Effector memory CD4-positive, alpha-beta T cell (primary cell): ENCODE measurements at regions not wholly inside any gene's neighbourhood (a gene's known extent, or its start where the extent isn't known, plus 50 kb on each side); places are given as distances from the start of the nearest gene placed in this dataset.

Source experiments
- DNase-seq, 3 donors: peaks; one replicate each; pipeline ENCODE4 v3.0.0-alpha.2; 2020
- H3K27ac ChIP-seq: 2 replicates; pipeline ENCODE4 v1.7.0; 2013; ENCODE audit warnings: mild to moderate bottlenecking, low read length, moderate library complexity; ENCODE audit not compliant: insufficient read depth, poor library complexity, severe bottlenecking
- H3K27me3 ChIP-seq: replicated peaks from 2 replicates; pipeline ENCODE4 v1.7.0; 2013; ENCODE audit warnings: mild to moderate bottlenecking, low read length; ENCODE audit not compliant: insufficient read depth, control insufficient read depth, poor library complexity, severe bottlenecking
- H3K36me3 ChIP-seq: 2 replicates; pipeline ENCODE4 v1.7.0; 2013; ENCODE audit warnings: mild to moderate bottlenecking, low read length, moderate library complexity; ENCODE audit not compliant: control insufficient read depth, insufficient read depth
- H3K4me1 ChIP-seq: 2 replicates; pipeline ENCODE4 v1.7.0; 2013; ENCODE audit warnings: low read length, mild to moderate bottlenecking; ENCODE audit not compliant: control insufficient read depth, insufficient read depth, poor library complexity, severe bottlenecking
- H3K4me3 ChIP-seq: 2 replicates; pipeline ENCODE4 v1.7.0; 2013; ENCODE audit warnings: low read length, low read depth, mild to moderate bottlenecking; ENCODE audit not compliant: insufficient read depth, poor library complexity, severe bottlenecking
- H3K9me3 ChIP-seq: 2 replicates; pipeline ENCODE4 v1.7.0; 2013; ENCODE audit warnings: mild to moderate bottlenecking, low read length, moderate library complexity; ENCODE audit not compliant: control insufficient read depth

- Histone ChIP-seq H3K36me3 (no peaks in the 10 kb centered on the region), H3K4me3 (no peak overlapping the region), H3K9me3 (no peaks in the 10 kb centered on the region), H3K27me3 (peaks cover 8% of the 10 kb centered on the region), H3K27ac (no peak overlapping the region), H3K4me1 (no peaks in the 10 kb centered on the region)
- no peak for DNase-seq
Observed at GRCh38 chr1:38787041-38787440, 72.5 kb downstream of the RRAGC start.

GRCh38 chr1:38786040-38786436 lies 73.5 kb downstream of the RRAGC start:
- H3K4me3 ChIP-seq = no peak overlapping the region
- no peak overlapping the region for H3K27ac ChIP-seq
- H3K27me3 ChIP-seq = peaks cover 8% of the 10 kb centered on the region
- no peaks in the 10 kb centered on the region for H3K4me1 ChIP-seq
- H3K9me3 ChIP-seq = no peaks in the 10 kb centered on the region
- DNase-seq = no peak
- no peaks in the 10 kb centered on the region for H3K36me3 ChIP-seq

- no peak overlapping the region for H3K27ac ChIP-seq
- no peak for DNase-seq
- H3K36me3 ChIP-seq = no peaks in the 10 kb centered on the region
- no peaks in the 10 kb centered on the region for H3K9me3 ChIP-seq
- no peaks in the 10 kb centered on the region for H3K4me1 ChIP-seq
- peaks cover 8% of the 10 kb centered on the region for H3K27me3 ChIP-seq
- H3K4me3 ChIP-seq = no peak overlapping the region
Observed at GRCh38 chr1:38785285-38786039, 74.1 kb downstream of the RRAGC start.

GRCh38 chr1:38784452-38785284 lies 74.9 kb downstream of the RRAGC start:
- Histone ChIP-seq H3K27me3 (peaks cover 8% of the 10 kb centered on the region), H3K4me3 (no peak overlapping the region), H3K36me3 (no peaks in the 10 kb centered on the region), H3K27ac (no peak overlapping the region), H3K4me1 (no peaks in the 10 kb centered on the region), H3K9me3 (no peaks in the 10 kb centered on the region)
- no peak for DNase-seq

- H3K4me3 ChIP-seq = no peak overlapping the region
- no peaks in the 10 kb centered on the region for H3K9me3 ChIP-seq
- H3K27me3 ChIP-seq = peaks cover 8% of the 10 kb centered on the region
- H3K36me3 ChIP-seq = no peaks in the 10 kb centered on the region
- H3K4me1 ChIP-seq = no peaks in the 10 kb centered on the region
- no peak overlapping the region for H3K27ac ChIP-seq
- DNase-seq = no peak
Observed at GRCh38 chr1:38783640-38784229, 75.8 kb downstream of the RRAGC start.

GRCh38 chr1:38781872-38782617 lies 77.5 kb downstream of the RRAGC start:
- Histone ChIP-seq H3K27me3 (peaks cover 5% of the 10 kb centered on the region), H3K4me3 (no peak overlapping the region), H3K27ac (no peak overlapping the region), H3K9me3 (no peaks in the 10 kb centered on the region), H3K36me3 (no peaks in the 10 kb centered on the region), H3K4me1 (no peaks in the 10 kb centered on the region)
- no peak for DNase-seq

GRCh38 chr1:38780133-38780532 lies 79.4 kb downstream of the RRAGC start:
- no peaks in the 10 kb centered on the region for H3K4me1 ChIP-seq
- no peaks in the 10 kb centered on the region for H3K36me3 ChIP-seq

GRCh38 chr1:38779491-38779890 lies 80.1 kb downstream of the RRAGC start:
- H3K27ac ChIP-seq = no peak overlapping the region
- no peaks in the 10 kb centered on the region for H3K9me3 ChIP-seq
- H3K27me3 ChIP-seq = no peaks in the 10 kb centered on the region
- H3K4me1 ChIP-seq = no peaks in the 10 kb centered on the region
- no peaks in the 10 kb centered on the region for H3K36me3 ChIP-seq
- no peak for DNase-seq
- no peak overlapping the region for H3K4me3 ChIP-seq

More at GRCh38 chr1:38780133-38780532, 79.4 kb downstream of the RRAGC start:
- Histone ChIP-seq H3K4me3 (no peak overlapping the region), H3K27ac (no peak overlapping the region), H3K27me3 (no peaks in the 10 kb centered on the region), H3K9me3 (no peaks in the 10 kb centered on the region)
- no peak for DNase-seq

GRCh38 chr1:38778521-38778920 lies 81.1 kb downstream of the RRAGC start:
- H3K27me3 ChIP-seq = no peaks in the 10 kb centered on the region
- no peaks in the 10 kb centered on the region for H3K4me1 ChIP-seq
- no peaks in the 10 kb centered on the region for H3K9me3 ChIP-seq
- no peaks in the 10 kb centered on the region for H3K36me3 ChIP-seq
- no peak overlapping the region for H3K4me3 ChIP-seq
- DNase-seq = no peak
- H3K27ac ChIP-seq = no peak overlapping the region
